ENCODE measurements at regions not wholly inside any gene's neighbourhood (a gene's known extent, or its start where the extent isn't known, plus 50 kb on each side); places are given as distances from the start of the nearest gene placed in this dataset.

GRCh38 chr1:68938051-68938666 lies 441.3 kb upstream of the DEPDC1 start:
- no peak for TF ChIP-seq CTCF (conservative IDR thresholded peaks at IDR 0.05; ENCODE audit: low read depth)
- ChIA-PET POLR2A (ENCODE audit: low non-redundant PET) (no interaction called here), CTCF (no interaction called here)
- H3K27ac ChIP-seq, result no peak overlapping the region
- DNase-seq (ENCODE audit: low spot score), result no peak

- DNase-seq (ENCODE audit: low spot score), result no peak
- no peak for TF ChIP-seq CTCF (conservative IDR thresholded peaks at IDR 0.05; ENCODE audit: low read depth)
- H3K27ac ChIP-seq, result no peak overlapping the region
- ChIA-PET POLR2A (ENCODE audit: low non-redundant PET) (no interaction called here), CTCF (no interaction called here)
These were observed 453.2 kb upstream of the DEPDC1 start for GRCh38 chr1:68950036-68950435.

- H3K27ac ChIP-seq, result no peak overlapping the region
- no peak for DNase-seq (ENCODE audit: low spot score)
- ChIA-PET CTCF (no interaction called here), POLR2A (ENCODE audit: low non-redundant PET) (no interaction called here)
- TF ChIP-seq CTCF (conservative IDR thresholded peaks at IDR 0.05; ENCODE audit: low read depth), result no peak
These were observed 456.4 kb upstream of the DEPDC1 start for GRCh38 chr1:68953311-68953710.

DNA sequence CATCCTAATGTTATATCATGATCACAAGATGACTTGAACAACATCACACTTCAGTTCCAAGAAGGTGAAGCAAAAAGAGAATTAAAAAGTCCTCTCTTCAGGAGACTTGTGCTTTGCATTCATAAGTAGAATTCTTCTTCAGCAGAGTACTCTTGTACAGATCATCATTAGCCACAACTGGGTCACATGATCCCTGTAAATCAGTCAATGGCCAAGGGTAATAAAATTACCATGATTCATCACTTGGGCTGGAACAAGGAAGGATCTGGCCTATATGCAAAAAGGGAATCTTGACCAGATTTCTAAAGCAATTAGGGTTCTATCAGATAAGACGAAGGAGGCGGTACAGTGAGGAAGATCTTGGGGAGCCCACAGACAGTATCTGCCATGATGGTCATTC lies 458.0 kb upstream of the DEPDC1 start:
- DNase-seq (ENCODE audit: low spot score), result peak; percentile 18
- ChIA-PET CTCF (interaction anchor here (0.6 kb wide), 1 partner anchor 262 kb away, joined by 3 read pairs; no protein-coding TSS in a partner anchor), POLR2A (ENCODE audit: low non-redundant PET) (no interaction called here)

DNA sequence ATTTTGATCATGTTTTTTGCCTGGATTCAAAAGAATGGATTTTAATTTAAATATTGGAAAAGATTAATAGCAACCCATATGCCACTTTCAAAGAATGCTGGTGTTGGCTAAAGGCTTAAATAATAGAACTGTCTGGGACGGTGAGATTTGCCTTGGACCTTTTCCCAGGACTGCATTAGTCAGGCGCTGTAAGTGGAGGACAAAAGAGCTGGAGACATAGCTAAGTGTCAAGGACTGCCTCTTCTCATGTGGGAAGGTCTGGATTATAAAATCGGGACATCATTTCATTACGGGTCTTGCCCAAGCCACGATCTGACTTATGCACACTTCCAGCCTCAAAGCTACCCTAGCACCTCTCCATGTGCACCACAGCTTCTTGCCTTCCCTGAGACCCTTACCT lies 458.5 kb upstream of the DEPDC1 start:
- no peak for DNase-seq (ENCODE audit: low spot score)
- ChIA-PET POLR2A (ENCODE audit: low non-redundant PET) (no interaction called here), CTCF (interaction anchor here (0.6 kb wide), 1 partner anchor 261 kb away, joined by 3 read pairs; no protein-coding TSS in a partner anchor)
- H3K27ac ChIP-seq, result no peak overlapping the region
- TF ChIP-seq CTCF (conservative IDR thresholded peaks at IDR 0.05; ENCODE audit: low read depth), result no peak

More for the DNA sequence above, 458.0 kb upstream of the DEPDC1 start:
- H3K27ac ChIP-seq, result no peak overlapping the region
- TF ChIP-seq CTCF (conservative IDR thresholded peaks at IDR 0.05; ENCODE audit: low read depth), result no peak

DNA sequence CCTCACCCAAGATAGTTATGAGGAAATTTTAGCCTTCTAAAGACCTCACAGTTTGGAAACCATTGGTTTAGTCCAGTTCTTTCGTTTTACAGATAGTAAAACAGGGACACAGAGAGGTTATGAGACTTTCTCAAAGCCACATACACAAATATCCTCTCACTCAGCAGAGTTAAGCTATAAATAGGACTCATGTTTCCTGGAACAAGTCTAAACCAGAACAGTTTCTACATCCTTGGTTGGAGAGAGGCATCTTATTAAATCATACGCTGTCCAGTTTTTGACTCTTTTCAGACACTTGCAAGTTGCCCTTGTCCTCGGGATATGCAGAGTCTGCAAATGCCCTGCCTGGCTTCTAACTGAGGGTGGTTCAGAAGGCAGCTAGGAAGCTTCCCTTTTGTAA lies 462.1 kb upstream of the DEPDC1 start:
- ChIA-PET POLR2A (ENCODE audit: low non-redundant PET) (no interaction called here), CTCF (no interaction called here)
- no peak overlapping the region for H3K27ac ChIP-seq
- DNase-seq (ENCODE audit: low spot score), result no peak
- no peak for TF ChIP-seq CTCF (conservative IDR thresholded peaks at IDR 0.05; ENCODE audit: low read depth)

All from RWPE1 (cell line).